GM23248 (cell line): ENCODE measurements at regions not wholly inside any gene's neighbourhood (a gene's known extent, or its start where the extent isn't known, plus 50 kb on each side); places are given as distances from the start of the nearest gene placed in this dataset.
"Not testable (repeated sequence)": the region's sequence is repeated elsewhere in the genome, so short reads cannot be mapped to it uniquely, and the experiment has no call there.

Source experiments
- DNase-seq: peaks from one replicate; pipeline ENCODE4 v3.0.0-alpha.2; 2015
- H2AFZ ChIP-seq: fragments of 200-600 bp; sonication (generic); 2 replicates; pipeline ENCODE4 v1.6.1; 2016; ENCODE audit warnings: antibody characterized with exemption
- H3F3A ChIP-seq: fragments of 200-600 bp; sonication (generic); 2 replicates; pipeline ENCODE4 v1.6.1; 2016; ENCODE audit warnings: mild to moderate bottlenecking, antibody characterized with exemption, mixed run types; ENCODE audit not compliant: insufficient read depth
- H3K27ac ChIP-seq: fragments of 200-600 bp; sonication (generic); 2 replicates; pipeline ENCODE4 v1.5.1; 2016; ENCODE audit warnings: mild to moderate bottlenecking
- H3K27me3 ChIP-seq: fragments of 200-600 bp; sonication (generic); replicated peaks from 2 replicates; pipeline ENCODE4 v1.6.1; 2016; ENCODE audit warnings: mild to moderate bottlenecking; ENCODE audit not compliant: insufficient read depth
- H3K36me3 ChIP-seq: fragments of 200-600 bp; sonication (generic); 2 replicates; pipeline ENCODE4 v1.6.1; 2016; ENCODE audit warnings: low read depth, mild to moderate bottlenecking
- H3K4me1 ChIP-seq: fragments of 200-600 bp; sonication (generic); 2 replicates; pipeline ENCODE4 v1.6.1; 2016; ENCODE audit warnings: mild to moderate bottlenecking; ENCODE audit not compliant: insufficient read depth
- H3K4me2 ChIP-seq: fragments of 200-600 bp; sonication (generic); one replicate; pipeline ENCODE4 v1.6.1; 2016; ENCODE audit warnings: mild to moderate bottlenecking; ENCODE audit not compliant: unreplicated experiment
- H3K4me3 ChIP-seq: fragments of 200-600 bp; sonication (generic); 2 replicates; pipeline ENCODE4 v1.5.1; 2016; ENCODE audit warnings: mild to moderate bottlenecking
- H3K79me2 ChIP-seq: fragments of 200-600 bp; sonication (generic); 2 replicates; pipeline ENCODE4 v1.6.1; 2016; ENCODE audit warnings: mild to moderate bottlenecking; ENCODE audit not compliant: insufficient read depth
- H3K9ac ChIP-seq: fragments of 200-600 bp; sonication (generic); 2 replicates; pipeline ENCODE4 v1.6.1; 2016; ENCODE audit warnings: mild to moderate bottlenecking
- H3K9me2 ChIP-seq: fragments of 200-600 bp; sonication (generic); 2 replicates; pipeline ENCODE4 v1.6.1; 2016; ENCODE audit warnings: mixed run types, mild to moderate bottlenecking, moderate library complexity; ENCODE audit not compliant: insufficient read depth
- H3K9me3 ChIP-seq: fragments of 200-600 bp; sonication (generic); one replicate; pipeline ENCODE4 v1.6.1; 2017; ENCODE audit warnings: low read depth
- H4K20me1 ChIP-seq: fragments of 200-600 bp; sonication (generic); 2 replicates; pipeline ENCODE4 v1.6.0; 2016; ENCODE audit not compliant: insufficient read depth
- WGBS, 2 experiments: methylation state at CpG; one replicate each; pipeline ENCODE4 v1.1.6; 2015 to 2017; ENCODE audit warnings: low lambda C conversion rate in 2 of 2, low coverage in 1 of 2; ENCODE audit errors: missing lambda C conversion rate in 2 of 2; 5-methylcytosine and 5-hydroxymethylcytosine counted together
- in situ Hi-C: fragments of 300-500 bp; cut with MboI; formaldehyde crosslinking; loops from 2 replicates; pipeline ENCODE4 v1.15.0; 2020

DNA sequence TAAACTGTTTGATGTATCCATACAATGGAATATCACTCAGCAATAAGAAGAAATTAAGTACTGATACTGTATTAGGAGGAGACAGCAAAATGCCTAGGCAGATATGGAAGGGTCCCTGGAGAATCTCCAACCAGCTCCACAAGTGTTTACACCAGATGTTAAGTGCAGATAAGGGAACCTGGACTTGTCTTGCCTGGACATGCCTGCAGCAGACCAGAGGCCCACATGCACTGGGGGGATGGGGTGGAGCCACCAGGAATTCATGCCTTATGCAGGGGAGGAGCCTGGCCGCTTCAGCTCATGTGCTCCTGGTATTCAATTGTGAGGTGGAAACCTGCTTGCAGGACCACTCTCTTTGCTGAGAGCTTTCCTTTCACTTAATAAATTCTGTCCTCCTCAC lies 287.6 kb downstream of the LIPI start:
- H3K4me2 ChIP-seq, H3K27me3 ChIP-seq, H4K20me1 ChIP-seq, H2AFZ ChIP-seq, DNase-seq, H3K4me3 ChIP-seq, H3K27ac ChIP-seq, H3K79me2 ChIP-seq, H3K4me1 ChIP-seq, H3K9ac ChIP-seq, in situ Hi-C loops, H3K9me3 ChIP-seq, H3K36me3 ChIP-seq, H3F3A ChIP-seq, H3K9me2 ChIP-seq: not testable (repeated sequence)
- WGBS, 2 experiments: 71 to 89% methylated on average over 1 of the region's 1 CpG

DNA sequence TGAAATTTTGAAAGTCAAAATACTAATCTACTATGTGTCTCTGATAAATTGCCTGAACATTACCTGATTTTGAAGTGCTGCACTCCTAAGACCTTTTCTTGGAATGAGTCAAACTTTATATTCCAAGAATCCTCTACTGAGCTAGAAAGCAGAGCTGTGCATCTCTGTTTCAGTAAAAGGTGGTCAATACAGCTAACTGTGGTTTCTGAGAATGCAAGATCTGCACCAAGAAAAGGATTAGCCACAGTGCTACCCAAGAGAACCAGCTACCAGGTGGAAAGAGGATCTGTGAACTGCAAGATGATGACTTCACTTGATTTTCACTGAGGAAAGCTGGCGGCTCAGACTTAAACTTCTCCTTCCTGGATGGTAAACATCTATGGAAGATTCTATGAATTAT lies 289.3 kb downstream of the LIPI start:
- H3K4me1 ChIP-seq, H3K36me3 ChIP-seq, DNase-seq, H3K27ac ChIP-seq, H3K79me2 ChIP-seq, H2AFZ ChIP-seq, H3K27me3 ChIP-seq, H3K4me3 ChIP-seq, H4K20me1 ChIP-seq, H3K9me3 ChIP-seq, H3K4me2 ChIP-seq, H3K9me2 ChIP-seq, H3K9ac ChIP-seq, H3F3A ChIP-seq, in situ Hi-C loops: not testable (repeated sequence)
- WGBS, 2 experiments: 94 to 100% methylated on average over 1 of the region's 1 CpG

DNA sequence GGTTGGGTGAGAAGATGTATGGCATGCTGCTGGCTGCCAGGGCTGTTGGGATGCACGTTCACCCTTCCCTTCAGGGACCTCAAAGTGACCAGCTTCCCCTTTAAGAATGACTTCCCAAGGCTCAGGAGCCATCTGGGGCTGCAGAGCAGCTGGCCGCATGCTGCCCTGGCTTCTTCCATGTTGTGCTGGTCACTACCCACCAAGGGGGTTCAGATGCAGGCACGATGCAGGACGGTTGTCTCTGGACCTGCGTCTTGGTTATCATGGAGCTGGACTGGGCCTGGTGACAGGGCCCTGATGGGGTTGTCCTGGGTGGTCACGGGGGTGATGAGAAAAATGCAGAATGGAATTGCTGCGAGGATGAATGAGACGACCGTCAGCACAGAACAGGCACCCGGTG lies 297.8 kb downstream of the POTED start:
- H3K27me3 ChIP-seq, in situ Hi-C loops, H3K9me2 ChIP-seq, H3K36me3 ChIP-seq, H3K9ac ChIP-seq, H3K9me3 ChIP-seq, H3F3A ChIP-seq, H2AFZ ChIP-seq, H3K4me3 ChIP-seq, H3K79me2 ChIP-seq, H3K4me1 ChIP-seq, H3K4me2 ChIP-seq, H4K20me1 ChIP-seq, DNase-seq, H3K27ac ChIP-seq: not testable (repeated sequence)
- WGBS, 2 experiments: 44 to 54% methylated on average over 4 to 5 of the region's 10 CpGs

DNA sequence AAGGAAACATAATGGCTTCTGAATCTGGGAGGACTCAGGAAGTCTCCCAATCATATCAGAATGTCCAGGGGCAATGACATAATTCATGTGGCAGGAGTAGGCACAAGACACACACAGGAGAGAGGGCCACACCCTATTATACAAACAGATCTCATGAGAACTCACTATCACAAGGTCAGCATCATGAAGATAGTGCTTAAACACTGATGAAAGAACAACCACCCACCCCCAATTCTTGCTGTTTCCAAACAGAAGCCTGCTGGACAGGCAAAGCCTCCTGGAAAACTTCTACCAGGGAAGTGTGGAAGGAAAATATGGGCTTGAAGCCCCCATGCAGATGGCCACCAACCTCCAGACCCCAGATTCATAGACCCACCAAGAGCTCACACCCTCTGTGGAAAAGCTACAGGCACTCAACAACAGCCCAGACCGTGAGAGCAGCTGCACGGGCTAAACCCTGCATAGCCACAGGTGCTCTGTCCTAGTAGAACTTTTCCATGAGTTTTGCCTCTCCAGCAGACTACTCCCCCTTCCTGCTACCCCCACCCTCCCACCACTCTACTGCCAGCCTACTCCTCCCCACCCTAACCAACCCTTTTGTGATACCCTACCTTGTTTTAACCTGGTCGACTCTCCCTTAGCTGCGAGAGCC lies 287.1 kb downstream of the POTED start:
- H3K9me3 ChIP-seq, H3K4me1 ChIP-seq, H3K36me3 ChIP-seq, H3K79me2 ChIP-seq, H3K4me2 ChIP-seq, H2AFZ ChIP-seq, H3K4me3 ChIP-seq, in situ Hi-C loops, H4K20me1 ChIP-seq, H3K9me2 ChIP-seq, H3K27me3 ChIP-seq, H3K9ac ChIP-seq, DNase-seq, H3K27ac ChIP-seq, H3F3A ChIP-seq: not testable (repeated sequence)
- 75 to 82% methylated on average over 4 of the region's 4 CpGs for WGBS, 2 experiments

DNA sequence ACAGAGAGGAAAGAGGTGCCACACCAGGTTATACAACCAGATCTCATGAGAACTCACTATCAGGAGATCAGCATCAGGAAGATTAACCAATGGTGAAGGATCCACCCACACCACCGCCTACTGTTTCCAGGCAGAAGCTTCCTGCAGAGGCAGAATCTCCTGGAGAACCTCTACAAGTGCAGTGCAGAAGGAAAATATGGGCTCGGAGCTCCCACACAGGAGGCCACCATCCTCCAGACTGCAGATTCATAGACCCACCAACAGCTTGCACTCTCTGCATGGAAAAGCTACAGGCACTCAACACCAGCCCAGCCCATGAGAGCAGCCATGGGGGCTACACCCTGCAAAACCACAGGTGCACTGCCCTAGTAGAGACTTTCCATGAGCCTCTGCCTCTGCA lies 284.0 kb downstream of the POTED start:
- WGBS, 2 experiments: 44 to 50% methylated on average over 2 of the region's 2 CpGs
- H4K20me1 ChIP-seq, H3K36me3 ChIP-seq, H3K79me2 ChIP-seq, H3K9me2 ChIP-seq, DNase-seq, H3K9ac ChIP-seq, H3K27ac ChIP-seq, H3K9me3 ChIP-seq, H3K4me1 ChIP-seq, H2AFZ ChIP-seq, in situ Hi-C loops, H3K4me2 ChIP-seq, H3K27me3 ChIP-seq, H3F3A ChIP-seq, H3K4me3 ChIP-seq: not testable (repeated sequence)

DNA sequence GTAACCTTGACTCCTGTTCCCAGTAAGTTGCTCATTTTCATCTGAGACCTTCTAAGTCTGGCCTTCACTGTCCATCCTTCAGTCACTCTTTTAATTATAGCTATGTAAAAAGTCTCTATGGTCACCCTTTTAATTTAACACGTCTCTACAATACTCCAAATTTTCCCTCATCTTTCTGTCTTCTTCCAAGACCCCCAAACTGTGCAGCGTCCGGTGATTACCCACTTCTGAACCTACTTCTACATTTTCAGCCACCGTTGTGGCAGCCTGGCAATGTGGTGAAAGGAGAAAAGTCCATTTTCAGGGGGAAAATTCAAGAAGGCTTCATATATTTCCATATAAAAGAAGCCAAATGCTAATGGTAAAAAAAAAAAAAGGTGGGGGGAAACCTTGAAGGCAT lies 283.4 kb downstream of the POTED start:
- H3K27me3 ChIP-seq, H3K36me3 ChIP-seq, H3K27ac ChIP-seq, H2AFZ ChIP-seq, H3K79me2 ChIP-seq, H3K4me2 ChIP-seq, H3K4me1 ChIP-seq, H3K9me3 ChIP-seq, H3K4me3 ChIP-seq, in situ Hi-C loops, DNase-seq, H3F3A ChIP-seq, H4K20me1 ChIP-seq, H3K9ac ChIP-seq, H3K9me2 ChIP-seq: not testable (repeated sequence)
- 95 to 98% methylated on average over 4 of the region's 4 CpGs for WGBS, 2 experiments

DNA sequence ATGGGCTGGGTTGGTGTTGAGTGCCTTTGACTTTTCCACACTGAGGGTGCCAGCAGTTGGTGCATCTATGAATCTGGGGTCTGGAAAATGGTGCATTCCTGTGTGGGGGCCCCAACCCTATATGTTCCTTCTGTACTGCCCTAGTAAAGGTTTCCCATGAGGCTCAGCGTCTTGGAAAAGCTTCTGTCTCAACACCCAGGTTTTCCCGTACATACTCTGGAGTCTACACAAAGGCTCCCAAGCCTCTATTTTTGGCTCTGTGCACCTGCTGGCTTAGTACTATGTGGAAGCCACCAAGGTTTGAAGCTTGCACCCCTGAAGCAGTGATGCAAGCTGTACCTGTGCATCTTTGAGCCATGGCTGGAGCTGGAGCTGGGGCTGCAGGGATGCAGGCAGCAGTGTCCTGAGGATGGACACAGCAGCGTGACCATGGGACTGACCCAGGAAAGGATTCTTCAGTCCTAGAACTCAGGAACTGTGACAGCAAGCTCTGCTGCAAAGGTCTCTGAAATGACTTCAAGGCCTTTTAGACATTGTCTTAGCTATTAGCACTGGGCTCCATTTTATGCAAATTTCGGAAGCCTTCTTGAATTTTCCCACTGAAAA lies 282.7 kb downstream of the POTED start:
- H3K27me3 ChIP-seq, in situ Hi-C loops, H3K4me1 ChIP-seq, H3K4me3 ChIP-seq, H3K36me3 ChIP-seq, H3K79me2 ChIP-seq, DNase-seq, H2AFZ ChIP-seq, H3K9me3 ChIP-seq, H3F3A ChIP-seq, H3K4me2 ChIP-seq, H3K9me2 ChIP-seq, H3K9ac ChIP-seq, H4K20me1 ChIP-seq, H3K27ac ChIP-seq: not testable (repeated sequence)
- WGBS, 2 experiments: 85 to 91% methylated on average over 4 of the region's 4 CpGs

DNA sequence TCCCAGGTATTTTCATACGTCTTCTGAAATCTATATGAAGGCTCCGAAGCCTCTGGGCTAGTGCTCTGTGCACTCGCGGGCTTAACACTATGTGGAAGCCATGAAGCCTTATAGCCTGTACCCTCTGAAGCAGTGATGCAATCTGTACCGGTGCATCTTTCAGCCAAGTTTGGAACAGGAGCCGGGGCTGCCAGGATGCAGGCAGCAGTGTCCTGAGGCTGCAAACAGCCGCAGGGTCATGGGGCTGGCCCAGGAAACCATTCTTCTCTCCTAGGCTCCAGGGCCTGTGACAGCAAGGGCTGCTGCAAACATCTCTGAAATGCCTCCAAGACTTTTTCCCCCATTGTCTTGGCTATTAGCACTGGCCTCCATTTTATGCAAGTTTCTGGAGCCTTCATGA lies 279.6 kb downstream of the POTED start:
- H3K4me3 ChIP-seq, H3K27ac ChIP-seq, H4K20me1 ChIP-seq, H3K9ac ChIP-seq, in situ Hi-C loops, H3K9me3 ChIP-seq, H3K9me2 ChIP-seq, H2AFZ ChIP-seq, H3K27me3 ChIP-seq, H3K4me1 ChIP-seq, DNase-seq, H3K36me3 ChIP-seq, H3K79me2 ChIP-seq, H3K4me2 ChIP-seq, H3F3A ChIP-seq: not testable (repeated sequence)
- 97 to 98% methylated on average over 7 of the region's 7 CpGs for WGBS, 2 experiments
